ENCODE measurements at regions not wholly inside any gene's neighbourhood (a gene's known extent, or its start where the extent isn't known, plus 50 kb on each side); places are given as distances from the start of the nearest gene placed in this dataset.

DNA sequence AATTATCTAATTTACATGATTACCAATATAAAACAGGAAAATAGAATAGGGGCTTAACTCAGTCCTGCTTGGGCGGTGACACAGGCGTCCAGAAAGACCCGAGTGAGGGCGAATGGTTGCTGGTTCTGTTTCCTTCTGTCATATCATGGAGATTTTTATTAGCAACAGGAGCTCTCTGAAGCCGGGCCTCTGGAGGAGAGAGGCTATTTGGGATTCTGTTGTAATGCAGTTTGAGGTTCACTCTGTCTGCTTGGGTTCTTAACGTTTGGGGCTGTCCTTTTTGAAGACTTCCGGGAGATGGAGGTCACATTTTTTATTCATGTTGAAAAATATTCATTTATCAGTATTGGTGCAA lies 115.7 kb upstream of the ZNF536 start:
- POLR2A ChIA-PET, result no interaction called here
- Histone ChIP-seq H3K9ac (no peak overlapping the region), H3F3A (replicated peaks; ENCODE audit: insufficient read depth) (no peaks in the 10 kb centered on the region), H3K79me2 (ENCODE audit: insufficient read depth) (no peaks in the 10 kb centered on the region), H3K27me3 (ENCODE audit: insufficient read depth) (no peaks in the 10 kb centered on the region), H2AFZ (ENCODE audit: low read depth) (no peak overlapping the region), H3K9me3 (no peaks in the 10 kb centered on the region), H3K4me2 (no peak overlapping the region), H3K4me3 (ENCODE audit: low read depth in 2 of 2, low read length in 1 of 2) (no peak overlapping the region), H3K9me2 (no peaks in the 10 kb centered on the region), H3K27ac (ENCODE audit: low read depth in 2 of 2, low read length in 1 of 2) (peak overlapping the region in 1 of 2 experiments; percentile 79; a peak in 2 of 4 replicates), H3K4me1 (ENCODE audit: control insufficient read depth in 1 of 2, insufficient read depth in 2 of 2, low read depth in 1 of 2, low read length in 1 of 2) (peaks cover 0 to 31% of the 10 kb centered on the region in 2 experiments; a peak in 2 of 4 replicates), H4K20me1 (ENCODE audit: insufficient read depth) (no peaks in the 10 kb centered on the region), H3K36me3 (replicated peaks in 1 of 2; ENCODE audit: control insufficient read depth in 1 of 2, insufficient read depth in 2 of 2, low read length in 1 of 2) (no peaks in the 10 kb centered on the region)
- WGBS (ENCODE audit: low lambda C conversion rate), result 14% methylated on average over 7 of the region's 7 CpGs
- TF ChIP-seq RXRA (IDR thresholded peaks at IDR 0.05; ENCODE audit: borderline replicate concordance, low read depth), result no peak
- no peak for TF ChIP-seq SMC3 (IDR thresholded peaks at IDR 0.05; ENCODE audit: low read depth, low read length)
- peak; percentile 48; the same call in 1 of the 2 replicates for TF ChIP-seq MXI1 (IDR thresholded peaks at IDR 0.05; ENCODE audit: low read depth, low read length)
- TF ChIP-seq EZH2phosphoT487 (IDR thresholded peaks at IDR 0.05; ENCODE audit: borderline replicate concordance, low read depth), result no peak
- TF ChIP-seq JUND (IDR thresholded peaks at IDR 0.05), result no peak
- peak; percentile 66 for DNase-seq
- CTCF ChIA-PET, result interaction anchor here (1.1 to 1.7 kb wide), 7 partner anchors 21 to 413 kb away, joined by 3 to 5 read pairs (median 4); no protein-coding TSS in a partner anchor

DNA sequence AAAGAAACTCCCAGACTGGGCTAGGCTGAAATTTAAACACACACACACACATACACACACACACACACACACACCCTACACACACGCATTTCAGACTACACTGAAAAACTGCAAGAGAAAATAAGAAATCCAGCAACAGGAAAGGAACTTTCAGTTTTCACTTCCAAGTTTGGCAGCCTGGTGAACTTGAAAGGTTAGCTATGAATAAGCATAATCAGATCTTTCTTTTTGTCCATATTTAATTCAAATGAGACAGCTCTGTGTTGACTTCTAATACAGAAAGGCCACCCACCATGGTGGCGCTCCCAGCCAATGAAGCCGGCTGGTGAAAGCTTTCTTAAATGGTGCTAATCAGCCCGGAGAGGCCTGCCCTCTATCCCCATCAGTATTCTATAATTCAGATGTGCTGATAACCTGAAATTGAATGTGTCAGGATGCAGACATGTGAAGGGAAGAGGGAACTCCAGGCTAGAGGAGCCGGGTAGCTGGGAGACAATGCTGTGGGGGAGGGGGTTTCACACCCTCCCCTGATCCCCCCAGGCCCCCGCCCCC lies 108.3 kb upstream of the ZNF536 start:
- 17% methylated on average over 6 of the region's 6 CpGs for WGBS (ENCODE audit: low lambda C conversion rate)
- no peaks in the 10 kb centered on the region for H3K27me3 ChIP-seq (ENCODE audit: insufficient read depth)
- ChIA-PET CTCF (interaction anchor here (0.8 to 1.2 kb wide), 4 partner anchors 35 to 406 kb away, joined by 3 read pairs; no protein-coding TSS in a partner anchor), POLR2A (interaction anchor here (1.0 kb wide), 1 partner anchor 13 kb away, joined by 4 read pairs; no protein-coding TSS in a partner anchor)
- H3K9ac ChIP-seq, result no peak overlapping the region
- peaks cover 0 to 16% of the 10 kb centered on the region in 2 experiments; a peak in 1 of 4 replicates for H3K4me1 ChIP-seq (ENCODE audit: control insufficient read depth in 1 of 2, insufficient read depth in 2 of 2, low read depth in 1 of 2, low read length in 1 of 2)
- H3K36me3 ChIP-seq (replicated peaks in 1 of 2; ENCODE audit: control insufficient read depth in 1 of 2, insufficient read depth in 2 of 2, low read length in 1 of 2), result no peaks in the 10 kb centered on the region
- no peaks in the 10 kb centered on the region for H4K20me1 ChIP-seq (ENCODE audit: insufficient read depth)
- H3K9me3 ChIP-seq, result no peaks in the 10 kb centered on the region
- H2AFZ ChIP-seq (ENCODE audit: low read depth), result no peak overlapping the region
- peak; percentile 69 for DNase-seq
- no peak overlapping the region for H3K4me2 ChIP-seq
- H3K27ac ChIP-seq (ENCODE audit: low read depth in 2 of 2, low read length in 1 of 2), result peak overlapping the region in 1 of 2 experiments; percentile 20; a peak in 2 of 4 replicates
- H3K4me3 ChIP-seq (ENCODE audit: low read depth in 2 of 2, low read length in 1 of 2), result no peak overlapping the region
- no peaks in the 10 kb centered on the region for H3K79me2 ChIP-seq (ENCODE audit: insufficient read depth)
- no peaks in the 10 kb centered on the region for H3K9me2 ChIP-seq
- no peaks in the 10 kb centered on the region for H3F3A ChIP-seq (replicated peaks; ENCODE audit: insufficient read depth)
- no peak for TF ChIP-seq SIN3A (IDR thresholded peaks at IDR 0.05; ENCODE audit: borderline replicate concordance, low read depth, low read length)
- TF ChIP-seq RFX5 (IDR thresholded peaks at IDR 0.05; ENCODE audit: low read length), result no peak
- TF ChIP-seq GATA2 (CRISPR knock-in tag; IDR thresholded peaks at IDR 0.05), result peak; percentile 75; the same call in 1 of the 2 replicates
- TF ChIP-seq EZH2phosphoT487 (IDR thresholded peaks at IDR 0.05; ENCODE audit: borderline replicate concordance, low read depth), result no peak
- TF ChIP-seq YY1 (IDR thresholded peaks at IDR 0.05; ENCODE audit: low read depth), result no peak
- TF ChIP-seq FOSL2 (IDR thresholded peaks at IDR 0.05; ENCODE audit: borderline replicate concordance, low read depth), result no peak
- TF ChIP-seq RCOR1 (IDR thresholded peaks at IDR 0.05; ENCODE audit: low read length), result peak; percentile 51; the same call in 1 of the 2 replicates
- TF ChIP-seq, protein P1, sequence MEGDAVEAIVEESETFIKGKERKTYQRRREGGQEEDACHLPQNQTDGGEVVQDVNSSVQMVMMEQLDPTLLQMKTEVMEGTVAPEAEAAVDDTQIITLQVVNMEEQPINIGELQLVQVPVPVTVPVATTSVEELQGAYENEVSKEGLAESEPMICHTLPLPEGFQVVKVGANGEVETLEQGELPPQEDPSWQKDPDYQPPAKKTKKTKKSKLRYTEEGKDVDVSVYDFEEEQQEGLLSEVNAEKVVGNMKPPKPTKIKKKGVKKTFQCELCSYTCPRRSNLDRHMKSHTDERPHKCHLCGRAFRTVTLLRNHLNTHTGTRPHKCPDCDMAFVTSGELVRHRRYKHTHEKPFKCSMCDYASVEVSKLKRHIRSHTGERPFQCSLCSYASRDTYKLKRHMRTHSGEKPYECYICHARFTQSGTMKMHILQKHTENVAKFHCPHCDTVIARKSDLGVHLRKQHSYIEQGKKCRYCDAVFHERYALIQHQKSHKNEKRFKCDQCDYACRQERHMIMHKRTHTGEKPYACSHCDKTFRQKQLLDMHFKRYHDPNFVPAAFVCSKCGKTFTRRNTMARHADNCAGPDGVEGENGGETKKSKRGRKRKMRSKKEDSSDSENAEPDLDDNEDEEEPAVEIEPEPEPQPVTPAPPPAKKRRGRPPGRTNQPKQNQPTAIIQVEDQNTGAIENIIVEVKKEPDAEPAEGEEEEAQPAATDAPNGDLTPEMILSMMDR (IDR thresholded peaks at IDR 0.05), result no peak
- no peak for TF ChIP-seq FOXM1 (IDR thresholded peaks at IDR 0.05; ENCODE audit: low read depth)
- TF ChIP-seq, protein P2, sequence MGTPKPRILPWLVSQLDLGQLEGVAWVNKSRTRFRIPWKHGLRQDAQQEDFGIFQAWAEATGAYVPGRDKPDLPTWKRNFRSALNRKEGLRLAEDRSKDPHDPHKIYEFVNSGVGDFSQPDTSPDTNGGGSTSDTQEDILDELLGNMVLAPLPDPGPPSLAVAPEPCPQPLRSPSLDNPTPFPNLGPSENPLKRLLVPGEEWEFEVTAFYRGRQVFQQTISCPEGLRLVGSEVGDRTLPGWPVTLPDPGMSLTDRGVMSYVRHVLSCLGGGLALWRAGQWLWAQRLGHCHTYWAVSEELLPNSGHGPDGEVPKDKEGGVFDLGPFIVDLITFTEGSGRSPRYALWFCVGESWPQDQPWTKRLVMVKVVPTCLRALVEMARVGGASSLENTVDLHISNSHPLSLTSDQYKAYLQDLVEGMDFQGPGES (IDR thresholded peaks at IDR 0.05; ENCODE audit: low read depth, low read length), result no peak
- no peak for TF ChIP-seq ELF1 (IDR thresholded peaks at IDR 0.05)
- no peak for TF ChIP-seq TEAD4 (IDR thresholded peaks at IDR 0.05; ENCODE audit: borderline replicate concordance, insufficient read depth)
- no peak for TF ChIP-seq MXI1 (IDR thresholded peaks at IDR 0.05; ENCODE audit: low read depth, low read length)
- TF ChIP-seq, protein P3, sequence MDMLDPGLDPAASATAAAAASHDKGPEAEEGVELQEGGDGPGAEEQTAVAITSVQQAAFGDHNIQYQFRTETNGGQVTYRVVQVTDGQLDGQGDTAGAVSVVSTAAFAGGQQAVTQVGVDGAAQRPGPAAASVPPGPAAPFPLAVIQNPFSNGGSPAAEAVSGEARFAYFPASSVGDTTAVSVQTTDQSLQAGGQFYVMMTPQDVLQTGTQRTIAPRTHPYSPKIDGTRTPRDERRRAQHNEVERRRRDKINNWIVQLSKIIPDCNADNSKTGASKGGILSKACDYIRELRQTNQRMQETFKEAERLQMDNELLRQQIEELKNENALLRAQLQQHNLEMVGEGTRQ (IDR thresholded peaks at IDR 0.05; ENCODE audit: borderline replicate concordance, low read depth, low read length), result no peak
- TF ChIP-seq JUND (IDR thresholded peaks at IDR 0.05), result no peak
- TF ChIP-seq, protein P4, sequence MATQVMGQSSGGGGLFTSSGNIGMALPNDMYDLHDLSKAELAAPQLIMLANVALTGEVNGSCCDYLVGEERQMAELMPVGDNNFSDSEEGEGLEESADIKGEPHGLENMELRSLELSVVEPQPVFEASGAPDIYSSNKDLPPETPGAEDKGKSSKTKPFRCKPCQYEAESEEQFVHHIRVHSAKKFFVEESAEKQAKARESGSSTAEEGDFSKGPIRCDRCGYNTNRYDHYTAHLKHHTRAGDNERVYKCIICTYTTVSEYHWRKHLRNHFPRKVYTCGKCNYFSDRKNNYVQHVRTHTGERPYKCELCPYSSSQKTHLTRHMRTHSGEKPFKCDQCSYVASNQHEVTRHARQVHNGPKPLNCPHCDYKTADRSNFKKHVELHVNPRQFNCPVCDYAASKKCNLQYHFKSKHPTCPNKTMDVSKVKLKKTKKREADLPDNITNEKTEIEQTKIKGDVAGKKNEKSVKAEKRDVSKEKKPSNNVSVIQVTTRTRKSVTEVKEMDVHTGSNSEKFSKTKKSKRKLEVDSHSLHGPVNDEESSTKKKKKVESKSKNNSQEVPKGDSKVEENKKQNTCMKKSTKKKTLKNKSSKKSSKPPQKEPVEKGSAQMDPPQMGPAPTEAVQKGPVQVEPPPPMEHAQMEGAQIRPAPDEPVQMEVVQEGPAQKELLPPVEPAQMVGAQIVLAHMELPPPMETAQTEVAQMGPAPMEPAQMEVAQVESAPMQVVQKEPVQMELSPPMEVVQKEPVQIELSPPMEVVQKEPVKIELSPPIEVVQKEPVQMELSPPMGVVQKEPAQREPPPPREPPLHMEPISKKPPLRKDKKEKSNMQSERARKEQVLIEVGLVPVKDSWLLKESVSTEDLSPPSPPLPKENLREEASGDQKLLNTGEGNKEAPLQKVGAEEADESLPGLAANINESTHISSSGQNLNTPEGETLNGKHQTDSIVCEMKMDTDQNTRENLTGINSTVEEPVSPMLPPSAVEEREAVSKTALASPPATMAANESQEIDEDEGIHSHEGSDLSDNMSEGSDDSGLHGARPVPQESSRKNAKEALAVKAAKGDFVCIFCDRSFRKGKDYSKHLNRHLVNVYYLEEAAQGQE (IDR thresholded peaks at IDR 0.05; ENCODE audit: low read depth, low read length), result no peak
- TF ChIP-seq, protein P5, sequence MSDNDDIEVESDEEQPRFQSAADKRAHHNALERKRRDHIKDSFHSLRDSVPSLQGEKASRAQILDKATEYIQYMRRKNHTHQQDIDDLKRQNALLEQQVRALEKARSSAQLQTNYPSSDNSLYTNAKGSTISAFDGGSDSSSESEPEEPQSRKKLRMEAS (IDR thresholded peaks at IDR 0.05; ENCODE audit: low read depth), result no peak

Data from SK-N-SH (cell line).